Adrenal gland (tissue), 5 donors: ENCODE measurements at regions not wholly inside any gene's neighbourhood (a gene's known extent, or its start where the extent isn't known, plus 50 kb on each side); places are given as distances from the start of the nearest gene placed in this dataset.

Experiments used
- POLR2A ChIP-seq, 2 donors: fragments of 450-650 bp; IDR thresholded peaks; one replicate each; pipeline ENCODE4 v1.6.1; 2017; ENCODE audit warnings: antibody characterized with exemption in 2 of 2, mild to moderate bottlenecking in 2 of 2, moderate library complexity in 1 of 2
- TF ChIP-seq, protein P1 (sequence below), 6 experiments: fragments of 450-650 bp in 4 of 6; fragments of 200-600 bp in 2 of 6; sonication (generic) in 1 of 6; IDR thresholded peaks; 1 replicate in 5 of 6; 2 replicates in 1 of 6; pipeline versions ENCODE4 v1.5.1 to v1.8.0; 2016 to 2021; ENCODE audit warnings: antibody characterized with exemption in 6 of 6, mild to moderate bottlenecking in 2 of 6, moderate library complexity in 1 of 6
- donor health status: DM: no; HTN: no; CAD: no.

DNA sequence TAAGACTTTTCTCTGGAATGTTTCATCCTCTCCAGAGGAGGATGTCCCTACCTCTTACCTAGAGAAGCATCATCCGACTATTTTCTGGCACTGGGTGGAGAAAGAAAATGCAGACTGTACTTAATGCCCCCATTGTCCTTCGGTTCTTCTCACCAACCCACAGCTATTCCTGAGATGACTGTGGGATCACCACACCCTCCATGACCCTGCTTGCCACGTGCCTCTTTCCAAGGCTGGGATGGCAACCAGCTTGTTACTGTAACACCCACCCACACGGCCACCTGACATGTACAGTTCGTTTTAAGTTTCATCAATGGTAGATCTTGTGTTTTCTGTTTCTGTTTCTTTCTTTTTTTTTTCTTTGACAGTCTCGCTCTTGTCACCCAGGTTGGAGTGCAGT is 365.2 kb downstream of the FBXO15 start:
- no peak for TF ChIP-seq POLR2A (IDR thresholded peaks at IDR 0.05)
- TF ChIP-seq, protein P1, sequence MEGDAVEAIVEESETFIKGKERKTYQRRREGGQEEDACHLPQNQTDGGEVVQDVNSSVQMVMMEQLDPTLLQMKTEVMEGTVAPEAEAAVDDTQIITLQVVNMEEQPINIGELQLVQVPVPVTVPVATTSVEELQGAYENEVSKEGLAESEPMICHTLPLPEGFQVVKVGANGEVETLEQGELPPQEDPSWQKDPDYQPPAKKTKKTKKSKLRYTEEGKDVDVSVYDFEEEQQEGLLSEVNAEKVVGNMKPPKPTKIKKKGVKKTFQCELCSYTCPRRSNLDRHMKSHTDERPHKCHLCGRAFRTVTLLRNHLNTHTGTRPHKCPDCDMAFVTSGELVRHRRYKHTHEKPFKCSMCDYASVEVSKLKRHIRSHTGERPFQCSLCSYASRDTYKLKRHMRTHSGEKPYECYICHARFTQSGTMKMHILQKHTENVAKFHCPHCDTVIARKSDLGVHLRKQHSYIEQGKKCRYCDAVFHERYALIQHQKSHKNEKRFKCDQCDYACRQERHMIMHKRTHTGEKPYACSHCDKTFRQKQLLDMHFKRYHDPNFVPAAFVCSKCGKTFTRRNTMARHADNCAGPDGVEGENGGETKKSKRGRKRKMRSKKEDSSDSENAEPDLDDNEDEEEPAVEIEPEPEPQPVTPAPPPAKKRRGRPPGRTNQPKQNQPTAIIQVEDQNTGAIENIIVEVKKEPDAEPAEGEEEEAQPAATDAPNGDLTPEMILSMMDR (IDR thresholded peaks at IDR 0.05): no peak
